ENCODE measurements at regions not wholly inside any gene's neighbourhood (a gene's known extent, or its start where the extent isn't known, plus 50 kb on each side); places are given as distances from the start of the nearest gene placed in this dataset.
"Not testable (repeated sequence)": the region's sequence is repeated elsewhere in the genome, so short reads cannot be mapped to it uniquely, and the experiment has no call there.

DNA sequence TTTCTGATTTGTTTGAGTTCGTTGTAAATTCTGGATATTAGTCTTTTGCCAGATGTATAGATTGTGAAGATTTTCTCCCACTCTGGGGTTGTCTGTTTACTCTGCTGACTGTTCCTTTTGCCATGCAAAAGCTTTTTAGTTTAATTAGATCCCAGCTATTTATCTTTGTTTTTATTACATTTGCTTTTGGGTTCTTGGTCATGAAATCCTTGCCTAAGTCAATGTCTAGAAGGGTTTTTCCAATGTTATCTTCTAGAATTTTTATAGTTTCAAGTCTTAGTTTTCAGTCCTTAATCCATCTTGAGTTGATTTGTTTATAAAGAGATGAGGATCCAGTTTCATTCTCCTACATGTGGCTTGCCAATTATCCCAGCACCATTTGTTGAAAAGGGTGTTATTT lies 68.7 kb upstream of the ZPLD1 start:
- not testable (repeated sequence) for TF ChIP-seq POLR2A (IDR thresholded peaks at IDR 0.05)
- TF ChIP-seq, protein P1, sequence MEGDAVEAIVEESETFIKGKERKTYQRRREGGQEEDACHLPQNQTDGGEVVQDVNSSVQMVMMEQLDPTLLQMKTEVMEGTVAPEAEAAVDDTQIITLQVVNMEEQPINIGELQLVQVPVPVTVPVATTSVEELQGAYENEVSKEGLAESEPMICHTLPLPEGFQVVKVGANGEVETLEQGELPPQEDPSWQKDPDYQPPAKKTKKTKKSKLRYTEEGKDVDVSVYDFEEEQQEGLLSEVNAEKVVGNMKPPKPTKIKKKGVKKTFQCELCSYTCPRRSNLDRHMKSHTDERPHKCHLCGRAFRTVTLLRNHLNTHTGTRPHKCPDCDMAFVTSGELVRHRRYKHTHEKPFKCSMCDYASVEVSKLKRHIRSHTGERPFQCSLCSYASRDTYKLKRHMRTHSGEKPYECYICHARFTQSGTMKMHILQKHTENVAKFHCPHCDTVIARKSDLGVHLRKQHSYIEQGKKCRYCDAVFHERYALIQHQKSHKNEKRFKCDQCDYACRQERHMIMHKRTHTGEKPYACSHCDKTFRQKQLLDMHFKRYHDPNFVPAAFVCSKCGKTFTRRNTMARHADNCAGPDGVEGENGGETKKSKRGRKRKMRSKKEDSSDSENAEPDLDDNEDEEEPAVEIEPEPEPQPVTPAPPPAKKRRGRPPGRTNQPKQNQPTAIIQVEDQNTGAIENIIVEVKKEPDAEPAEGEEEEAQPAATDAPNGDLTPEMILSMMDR (IDR thresholded peaks at IDR 0.05), result not testable (repeated sequence)
